ENCODE measurements at regions not wholly inside any gene's neighbourhood (a gene's known extent, or its start where the extent isn't known, plus 50 kb on each side); places are given as distances from the start of the nearest gene placed in this dataset.
A peak's percentile ranks its signal among the peaks of the same experiment; 100 is the strongest.
"Not testable (repeated sequence)": the region's sequence is repeated elsewhere in the genome, so short reads cannot be mapped to it uniquely, and the experiment has no call there.

DNA sequence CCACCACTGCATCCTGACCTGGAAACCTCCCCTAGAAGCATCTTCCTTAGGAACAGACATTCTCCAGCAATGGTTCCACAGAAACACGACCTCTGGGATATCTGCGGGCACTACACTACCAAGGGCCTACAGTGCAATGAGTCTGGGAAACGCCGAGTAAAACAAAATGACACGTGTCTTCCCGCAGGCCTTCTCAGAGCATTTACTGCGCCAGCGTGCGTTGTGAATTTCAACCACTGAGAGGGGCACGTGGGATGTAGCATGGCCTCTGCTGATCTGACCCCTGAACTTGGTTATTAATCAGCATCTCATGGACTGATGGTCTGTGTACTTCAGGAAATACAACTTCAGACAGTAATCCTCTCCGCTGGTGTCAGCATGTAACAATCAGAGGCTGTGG is 173.0 kb downstream of the C16orf95 start:
- DNase-seq: no peak

- DNase-seq: no peak
These were observed 171.7 kb downstream of the C16orf95 start for GRCh38 chr16:87145181-87146176.

DNA sequence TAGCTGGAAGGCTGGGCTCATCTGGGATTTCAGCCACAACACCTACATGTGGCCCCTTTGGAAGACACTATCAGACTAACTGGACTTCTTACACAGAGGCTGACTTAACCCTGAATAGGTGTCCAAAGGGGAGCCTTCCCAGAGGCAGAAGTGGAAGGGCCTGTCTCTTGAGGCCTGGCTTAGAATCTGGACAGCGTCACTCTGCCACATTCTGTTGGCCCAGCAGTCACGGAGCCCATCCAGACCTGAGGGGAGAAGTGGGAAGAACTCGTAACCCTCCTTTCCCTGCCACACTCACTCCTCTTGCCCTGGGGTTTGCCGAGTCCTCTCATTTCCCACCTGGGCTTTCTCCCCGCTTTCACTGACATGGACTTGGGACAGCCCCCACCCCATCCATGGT is 170.5 kb downstream of the C16orf95 start:
- DNase-seq: no peak

GRCh38 chr16:87149051-87149450 is 168.1 kb downstream of the C16orf95 start:
- DNase-seq: no peak

- DNase-seq: no peak
These were observed 166.9 kb downstream of the C16orf95 start for GRCh38 chr16:87150262-87150661.

GRCh38 chr16:87150681-87151280 is 166.4 kb downstream of the C16orf95 start:
- no peak for DNase-seq

- no peak for DNase-seq
These were observed 164.9 kb downstream of the C16orf95 start for GRCh38 chr16:87152221-87152755.

DNA sequence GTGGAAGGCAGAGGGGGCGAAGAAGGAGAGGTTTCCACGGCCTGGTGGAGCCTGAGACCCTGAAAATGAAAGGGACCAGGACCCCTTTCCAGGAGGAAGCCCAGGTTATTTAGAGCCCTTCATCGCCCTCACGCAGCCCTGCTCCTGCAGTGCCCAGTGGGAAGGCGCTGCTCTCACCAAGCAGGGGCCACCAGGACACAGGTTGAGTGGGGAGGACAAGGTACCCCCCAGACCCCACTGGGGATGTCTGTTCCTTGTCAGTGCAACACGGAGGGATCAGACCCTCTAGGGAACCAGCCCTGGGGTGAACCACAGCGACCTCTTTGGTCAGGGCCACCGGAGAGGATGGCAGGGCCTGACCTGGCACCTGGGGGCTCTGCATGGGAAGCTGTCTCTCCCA is 163.9 kb downstream of the C16orf95 start:
- DNase-seq: no peak

DNA sequence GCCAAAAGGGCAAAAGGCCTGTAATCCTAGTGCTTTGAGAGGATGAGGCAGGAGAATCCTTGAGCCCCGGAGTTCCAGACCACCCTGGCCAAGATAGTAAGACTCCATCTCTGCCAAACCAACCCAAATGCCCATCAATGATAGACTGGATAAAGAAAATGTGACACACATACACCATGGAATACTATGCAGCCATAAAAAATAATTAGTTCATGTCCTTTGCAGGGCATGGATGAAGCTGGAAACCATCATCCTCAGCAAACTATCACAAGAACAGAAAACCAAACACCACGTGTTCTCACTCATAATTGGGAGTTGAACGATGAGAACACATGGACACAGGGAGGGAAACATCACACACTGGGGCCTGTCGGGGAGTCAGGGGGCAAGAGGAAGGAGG is 161.9 kb downstream of the C16orf95 start:
- DNase-seq: not testable (repeated sequence)

DNA sequence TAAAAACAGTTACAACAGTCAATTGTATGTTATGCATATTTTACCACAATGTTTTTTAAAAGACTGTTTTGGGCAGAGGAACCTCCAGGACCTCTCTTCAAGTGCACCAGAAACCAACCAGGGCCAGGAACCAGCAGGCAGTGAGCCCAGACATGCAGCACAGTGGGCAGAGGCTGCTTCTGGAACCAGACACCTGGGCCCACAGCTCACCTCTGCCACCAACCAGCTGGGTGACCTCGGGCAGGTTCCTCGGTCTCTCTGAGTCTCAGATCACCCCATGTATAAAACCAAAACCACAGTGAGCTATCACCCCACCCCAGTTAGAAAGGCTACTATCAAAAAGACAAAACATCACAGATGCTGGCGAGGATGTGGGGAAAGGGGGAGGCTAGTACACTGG is 161.0 kb downstream of the C16orf95 start:
- no peak for DNase-seq

- DNase-seq: no peak
These were observed 157.0 kb downstream of the C16orf95 start for GRCh38 chr16:87160234-87160636.

- DNase-seq: no peak
These were observed 156.4 kb downstream of the C16orf95 start for GRCh38 chr16:87160701-87161337.

DNA sequence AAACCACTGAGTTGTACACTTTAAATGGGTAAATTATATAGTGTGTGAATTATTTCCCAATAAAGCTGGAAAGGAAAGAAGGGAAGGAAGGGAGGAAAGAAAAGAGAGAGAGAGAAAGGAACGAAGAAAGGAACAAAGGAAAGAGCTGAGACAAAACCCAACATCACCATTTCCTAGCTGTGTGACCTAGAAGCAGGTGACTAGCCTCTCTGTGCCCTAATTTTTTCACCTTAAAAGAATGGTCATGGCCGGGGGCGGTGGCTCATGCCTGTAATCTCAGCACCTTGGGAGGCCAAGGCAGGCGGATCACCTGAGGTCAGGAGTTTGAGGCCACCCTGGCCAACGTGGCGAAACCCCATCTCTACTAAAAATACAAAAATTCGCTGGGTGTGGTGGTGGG is 155.8 kb downstream of the C16orf95 start:
- not testable (repeated sequence) for DNase-seq

DNA sequence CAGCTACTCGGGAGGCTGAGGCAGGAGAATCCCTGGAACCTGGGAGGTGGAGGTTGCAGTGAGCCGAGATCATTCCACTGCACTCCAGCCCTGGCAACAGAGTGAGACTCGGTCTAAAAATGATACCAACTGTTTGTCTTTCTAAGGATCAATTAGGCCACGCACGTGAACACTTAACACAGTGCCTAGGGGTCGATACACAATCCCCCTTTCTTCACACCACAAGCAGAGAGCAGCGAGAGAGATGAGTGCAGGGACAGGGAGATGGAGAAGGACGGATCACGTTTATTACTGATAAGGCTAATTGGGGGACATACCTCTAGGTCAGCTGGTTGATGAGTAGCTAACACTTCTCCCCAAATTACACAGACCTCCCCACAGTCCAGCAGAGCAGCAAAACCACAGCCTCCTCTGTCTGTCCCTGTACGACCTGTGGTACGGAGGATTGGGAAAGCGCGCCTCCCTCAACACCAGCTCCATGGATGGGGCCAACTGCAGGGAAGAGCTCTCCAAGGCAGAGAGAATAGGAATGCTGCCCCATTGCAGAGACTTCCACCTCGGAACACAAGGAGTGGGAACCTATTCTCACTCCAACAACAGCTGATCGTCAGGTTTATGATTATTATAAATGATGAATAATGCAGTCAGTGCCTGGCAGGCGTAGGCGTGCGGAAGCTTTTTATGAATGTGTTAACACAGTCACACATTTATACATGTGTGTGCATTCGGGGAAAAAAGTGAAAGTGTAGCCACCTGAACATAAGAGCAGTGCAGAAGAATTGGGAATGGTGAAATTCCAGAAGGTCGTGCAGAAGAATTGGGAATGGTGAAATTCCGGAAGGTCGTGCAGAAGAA is 155.1 kb downstream of the C16orf95 start:
- DNase-seq: no peak

- DNase-seq: not testable (repeated sequence)
These were observed 154.4 kb downstream of the C16orf95 start for GRCh38 chr16:87162799-87163198.

- DNase-seq: no peak
These were observed 153.6 kb downstream of the C16orf95 start for GRCh38 chr16:87163637-87164036.

DNA sequence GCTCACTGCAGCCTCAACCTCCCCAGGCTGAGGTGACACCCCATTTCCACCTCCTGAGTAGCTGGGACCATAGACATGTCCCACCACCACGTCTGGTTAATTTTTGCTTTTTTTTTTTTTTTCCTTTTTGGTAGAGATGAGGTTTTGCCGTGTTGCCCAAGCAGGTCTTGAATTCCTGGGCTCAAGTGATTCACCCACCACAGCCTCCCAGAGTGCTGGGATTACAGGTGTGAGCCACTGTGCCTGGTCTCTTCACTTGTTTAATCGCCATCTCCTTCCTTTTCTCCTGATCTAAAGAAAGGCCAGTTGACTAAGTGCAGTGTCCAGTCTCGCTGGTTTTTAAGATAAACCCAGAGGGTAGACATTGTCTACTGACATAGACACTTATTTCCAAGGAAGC is 152.0 kb downstream of the C16orf95 start:
- DNase-seq: no peak

- DNase-seq: no peak
These were observed 151.3 kb downstream of the C16orf95 start for GRCh38 chr16:87165885-87166284.

DNA sequence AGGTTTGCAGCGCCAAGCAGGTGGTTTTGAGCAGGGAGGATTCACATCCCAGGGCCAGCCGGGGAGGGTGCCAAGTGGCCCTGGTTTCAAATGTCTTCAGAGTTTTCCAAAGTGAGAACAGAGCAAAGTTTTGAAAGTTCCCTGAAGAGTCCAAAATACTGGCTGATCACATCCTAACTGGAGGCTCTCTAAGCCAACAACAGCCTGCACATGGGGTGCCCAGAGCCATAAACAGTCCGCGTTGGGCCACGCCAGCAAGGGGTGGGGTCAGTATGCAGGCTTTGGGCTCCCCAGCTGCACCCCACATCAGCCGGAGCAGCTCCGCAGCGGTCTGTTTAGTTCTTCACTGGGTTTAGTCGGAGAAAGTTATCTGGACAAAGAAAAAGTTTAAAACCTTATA is 150.9 kb downstream of the C16orf95 start:
- no peak for DNase-seq

GRCh38 chr16:87166934-87167333 is 150.3 kb downstream of the C16orf95 start:
- DNase-seq: no peak

GRCh38 chr16:87169509-87169995 is 147.6 kb downstream of the C16orf95 start:
- DNase-seq: peak; percentile 22

DNA sequence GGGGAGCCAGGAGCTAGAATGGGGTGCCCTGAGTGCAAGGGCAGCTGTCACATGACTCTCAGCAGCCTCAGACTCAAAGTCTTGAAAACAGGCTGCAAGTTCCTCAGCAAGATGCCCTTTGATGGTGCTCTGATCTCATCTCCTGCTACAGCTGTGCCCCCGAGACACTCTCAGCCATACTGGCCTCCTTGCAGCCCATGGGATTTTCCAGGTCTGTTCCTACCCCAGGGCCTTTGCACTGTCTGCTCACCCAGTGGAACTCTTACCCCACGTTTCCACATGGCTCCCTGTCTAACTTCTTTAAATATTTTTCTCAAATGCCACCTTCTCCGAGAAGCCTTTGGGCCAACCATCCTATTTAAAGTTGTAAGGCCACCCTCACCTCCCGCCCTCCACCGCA is 146.9 kb downstream of the C16orf95 start:
- no peak for DNase-seq
